ENCODE measurements at regions not wholly inside any gene's neighbourhood (a gene's known extent, or its start where the extent isn't known, plus 50 kb on each side); places are given as distances from the start of the nearest gene placed in this dataset.
A peak's percentile ranks its signal among the peaks of the same experiment; 100 is the strongest.

GRCh38 chr4:54497947-54498346 is 159.8 kb upstream of the KIT start:
- no peak for DNase-seq

GRCh38 chr4:54498661-54499111 is 159.1 kb upstream of the KIT start:
- no peak for DNase-seq

GRCh38 chr4:54499308-54500074 is 158.3 kb upstream of the KIT start:
- DNase-seq, result no peak

- no peak for DNase-seq
These were observed 152.4 kb upstream of the KIT start for GRCh38 chr4:54505362-54505761.

- no peak for DNase-seq
These were observed 151.8 kb upstream of the KIT start for GRCh38 chr4:54505996-54506395.

GRCh38 chr4:54509057-54509456 is 148.7 kb upstream of the KIT start:
- DNase-seq, result no peak

GRCh38 chr4:54513204-54513603 is 144.6 kb upstream of the KIT start:
- no peak for DNase-seq

GRCh38 chr4:54513741-54514140 is 144.0 kb upstream of the KIT start:
- no peak for DNase-seq

GRCh38 chr4:54516556-54517215 is 141.1 kb upstream of the KIT start:
- DNase-seq, result no peak

- DNase-seq, result no peak
These were observed 139.8 kb upstream of the KIT start for GRCh38 chr4:54517781-54518444.

GRCh38 chr4:54525602-54526001 is 132.2 kb upstream of the KIT start:
- DNase-seq, result no peak

GRCh38 chr4:54526560-54526959 is 131.2 kb upstream of the KIT start:
- DNase-seq, result no peak

- peak; percentile 49 for DNase-seq
These were observed 130.2 kb upstream of the KIT start for GRCh38 chr4:54527532-54527931.

GRCh38 chr4:54539500-54540029 is 118.2 kb upstream of the KIT start:
- DNase-seq, result peak; percentile 32

GRCh38 chr4:54540931-54541330 is 116.8 kb upstream of the KIT start:
- no peak for DNase-seq

GRCh38 chr4:54541426-54542118 is 116.2 kb upstream of the KIT start:
- DNase-seq, result no peak

- DNase-seq, result no peak
These were observed 115.7 kb upstream of the KIT start for GRCh38 chr4:54542119-54542438.

- no peak for DNase-seq
These were observed 115.2 kb upstream of the KIT start for GRCh38 chr4:54542540-54543041.

GRCh38 chr4:54543088-54543795 is 114.5 kb upstream of the KIT start:
- DNase-seq, result no peak

GRCh38 chr4:54545663-54546424 is 111.9 kb upstream of the KIT start:
- no peak for DNase-seq

GRCh38 chr4:54547299-54548097 is 110.3 kb upstream of the KIT start:
- DNase-seq, result no peak

Data from NCI-H1436 (cell line).